Frontal cortex (tissue), 3 donors: ENCODE measurements at regions not wholly inside any gene's neighbourhood (a gene's known extent, or its start where the extent isn't known, plus 50 kb on each side); places are given as distances from the start of the nearest gene placed in this dataset.
"Not testable (repeated sequence)": the region's sequence is repeated elsewhere in the genome, so short reads cannot be mapped to it uniquely, and the experiment has no call there.

Experiments used
- DNase-seq, 2 donors: peaks; one replicate each; pipeline ENCODE4 v3.0.0; 2012; ENCODE audit warnings: low spot score in 2 of 2
- FAIRE-seq: peaks from 2 replicates; lab custom pipeline; 2012; peaks lifted over from hg19 to GRCh38; lab: Jason Lieb, UNC
- donor health status: control.
- donor health status: control.
- donor health status: control.

GRCh38 chr7:69208276-69208675, 390.0 kb upstream of the AUTS2 start:
- no peak for FAIRE-seq
- no peak for DNase-seq

GRCh38 chr7:69208848-69209247, 389.4 kb upstream of the AUTS2 start:
- FAIRE-seq (no peak), DNase-seq (no peak)

- FAIRE-seq = no peak
- no peak for DNase-seq
Measured at GRCh38 chr7:69211336-69211735, 386.9 kb upstream of the AUTS2 start.

GRCh38 chr7:69211739-69212138, 386.5 kb upstream of the AUTS2 start:
- DNase-seq (no peak), FAIRE-seq (no peak)

- DNase-seq (no peak), FAIRE-seq (no peak)
Measured at GRCh38 chr7:69213878-69214277, 384.4 kb upstream of the AUTS2 start.

GRCh38 chr7:69215516-69215915, 382.8 kb upstream of the AUTS2 start:
- DNase-seq, FAIRE-seq: not testable (repeated sequence)

- DNase-seq = no peak
- FAIRE-seq = no peak
Measured at GRCh38 chr7:69217516-69218350, 380.5 kb upstream of the AUTS2 start.

- DNase-seq (no peak), FAIRE-seq (no peak)
Measured at GRCh38 chr7:69218576-69218975, 379.7 kb upstream of the AUTS2 start.

- FAIRE-seq (no peak), DNase-seq (no peak)
Measured at GRCh38 chr7:69219381-69219780, 378.9 kb upstream of the AUTS2 start.

- FAIRE-seq (no peak), DNase-seq (no peak)
Measured at GRCh38 chr7:69225259-69225943, 372.9 kb upstream of the AUTS2 start.

- FAIRE-seq (no peak), DNase-seq (no peak)
Measured at GRCh38 chr7:69228212-69228811, 370.0 kb upstream of the AUTS2 start.

- no peak for FAIRE-seq
- no peak for DNase-seq
Measured at GRCh38 chr7:69232445-69233376, 365.6 kb upstream of the AUTS2 start.

GRCh38 chr7:69237541-69237940, 360.7 kb upstream of the AUTS2 start:
- FAIRE-seq (no peak), DNase-seq (no peak)

- FAIRE-seq = no peak
- DNase-seq = no peak
Measured at GRCh38 chr7:69243016-69243415, 355.3 kb upstream of the AUTS2 start.

- no peak for DNase-seq
- no peak for FAIRE-seq
Measured at GRCh38 chr7:69244701-69245100, 353.6 kb upstream of the AUTS2 start.

GRCh38 chr7:69245646-69246045, 352.6 kb upstream of the AUTS2 start:
- DNase-seq (no peak), FAIRE-seq (no peak)

GRCh38 chr7:69246758-69247157, 351.5 kb upstream of the AUTS2 start:
- FAIRE-seq = no peak
- DNase-seq = no peak

- FAIRE-seq, DNase-seq: not testable (repeated sequence)
Measured at GRCh38 chr7:69248382-69248828, 349.9 kb upstream of the AUTS2 start.

- DNase-seq (no peak), FAIRE-seq (no peak)
Measured at GRCh38 chr7:69250958-69251357, 347.3 kb upstream of the AUTS2 start.

- DNase-seq = no peak
Measured at GRCh38 chr7:69254643-69255042, 343.6 kb upstream of the AUTS2 start.

More at GRCh38 chr7:69254643-69255042, 343.6 kb upstream of the AUTS2 start:
- no peak for FAIRE-seq
